HL-60 (cell line): ENCODE measurements at regions not wholly inside any gene's neighbourhood (a gene's known extent, or its start where the extent isn't known, plus 50 kb on each side); places are given as distances from the start of the nearest gene placed in this dataset.

Source experiments
- DNase-seq, 2 experiments: peaks; one replicate each; pipeline ENCODE4 v3.0.0-alpha.2; 2010 to 2020; ENCODE audit warnings: low read depth in 1 of 2, low spot score in 1 of 2
- H3K27ac ChIP-seq: fragments of 250-450 bp; sonication (Bioruptor Pico); replicated peaks from 2 replicates; pipeline ENCODE4 v1.5.1; 2020; ENCODE audit warnings: mild to moderate bottlenecking, moderate library complexity
- H3K27me3 ChIP-seq: fragments of 250-450 bp; sonication (Bioruptor Pico); 2 replicates; pipeline ENCODE4 v1.5.1; 2021; ENCODE audit warnings: mild to moderate bottlenecking, moderate library complexity; ENCODE audit not compliant: insufficient read depth, poor library complexity, severe bottlenecking
- H3K4me3 ChIP-seq: replicated peaks from 2 replicates; pipeline ENCODE4 v1.5.1; 2011; ENCODE audit warnings: mild to moderate bottlenecking, control low read depth, low read length; ENCODE audit not compliant: insufficient read depth
- CTCF ChIP-seq: IDR thresholded peaks from one replicate; pipeline ENCODE4 v1.5.1; 2011; ENCODE audit warnings: low read length, control low read depth, inconsistent platforms; ENCODE audit not compliant: insufficient read depth
- GABPA ChIP-seq: IDR thresholded peaks from 2 replicates; pipeline ENCODE4 v1.6.1; 2012; ENCODE audit warnings: low read depth
- POLR2AphosphoS5 ChIP-seq: IDR thresholded peaks from 2 replicates; pipeline ENCODE4 v1.6.1; 2012; ENCODE audit warnings: low read depth
- REST ChIP-seq: IDR thresholded peaks from 2 replicates; pipeline ENCODE4 v1.6.1; 2012; ENCODE audit warnings: low read depth; ENCODE audit not compliant: insufficient replicate concordance
- SPI1 ChIP-seq: IDR thresholded peaks from 2 replicates; pipeline ENCODE4 v1.6.1; 2012; ENCODE audit warnings: low read depth, mild to moderate bottlenecking, borderline replicate concordance

GRCh38 chr2:196380575-196380974, 209.2 kb upstream of the STK17B start:
- Histone ChIP-seq H3K27me3 (no peaks in the 10 kb centered on the region), H3K4me3 (no peak overlapping the region), H3K27ac (no peak overlapping the region)
- DNase-seq = no peak
- TF ChIP-seq CTCF = no peak
- no peak for TF ChIP-seq POLR2AphosphoS5
- no peak for TF ChIP-seq SPI1
- no peak for TF ChIP-seq GABPA
- TF ChIP-seq REST = no peak

- TF ChIP-seq CTCF = no peak
- no peak for TF ChIP-seq GABPA
- TF ChIP-seq REST = no peak
- no peak for TF ChIP-seq SPI1
- TF ChIP-seq POLR2AphosphoS5 = no peak
- Histone ChIP-seq H3K4me3 (no peak overlapping the region), H3K27ac (no peak overlapping the region), H3K27me3 (no peaks in the 10 kb centered on the region)
- DNase-seq = no peak
Measured at GRCh38 chr2:196381464-196381863, 210.1 kb upstream of the STK17B start.

- Histone ChIP-seq H3K27me3 (no peaks in the 10 kb centered on the region), H3K4me3 (no peak overlapping the region), H3K27ac (no peak overlapping the region)
- TF ChIP-seq POLR2AphosphoS5 (no peak), GABPA (no peak), REST (no peak)
- no peak for DNase-seq
Measured at GRCh38 chr2:196383799-196384198, 212.4 kb upstream of the STK17B start.

- Histone ChIP-seq H3K27me3 (no peaks in the 10 kb centered on the region), H3K4me3 (no peak overlapping the region), H3K27ac (no peak overlapping the region)
- DNase-seq = no peak
- TF ChIP-seq GABPA = no peak
Measured at GRCh38 chr2:196384729-196385128, 213.4 kb upstream of the STK17B start.
